Transverse colon (tissue), 4 donors: ENCODE measurements at regions not wholly inside any gene's neighbourhood (a gene's known extent, or its start where the extent isn't known, plus 50 kb on each side); places are given as distances from the start of the nearest gene placed in this dataset.

Source experiments
- DNase-seq: peaks from one replicate; pipeline ENCODE4 v3.0.0-alpha.2; 2019
- H3K27ac ChIP-seq, 4 donors: fragments of 200-600 bp; sonication (generic); 2 replicates each; pipeline ENCODE4 v1.5.1; 2016 to 2018; ENCODE audit warnings: inconsistent platforms in 4 of 4
- H3K27me3 ChIP-seq: fragments of 200-600 bp; sonication (generic); 2 replicates; pipeline ENCODE4 v1.5.1; 2017; ENCODE audit warnings: inconsistent platforms
- H3K36me3 ChIP-seq, 4 donors: fragments of 200-600 bp; sonication (generic); 2 replicates each; pipeline ENCODE4 v1.5.1; 2017 to 2019; ENCODE audit warnings: inconsistent platforms in 4 of 4
- H3K4me1 ChIP-seq, 4 donors: fragments of 200-600 bp; sonication (generic); 2 replicates each; pipeline ENCODE4 v1.5.1; 2017 to 2020; ENCODE audit warnings: inconsistent platforms in 4 of 4
- H3K4me3 ChIP-seq, 4 donors: fragments of 200-600 bp; sonication (generic); 1 replicate in 1 of 4; 2 replicates in 3 of 4; pipeline versions ENCODE4 v1.5.1 to v1.6.1; 2017 to 2019; ENCODE audit warnings: inconsistent platforms in 4 of 4
- H3K9me3 ChIP-seq, 2 donors: fragments of 200-600 bp; sonication (generic); 2 replicates each; pipeline ENCODE4 v1.5.1; 2017 to 2019; ENCODE audit warnings: inconsistent platforms in 2 of 2
- CTCF ChIP-seq, 5 experiments: fragments of 200-600 bp in 3 of 5; fragments of 450-650 bp in 2 of 5; sonication (generic) in 3 of 5; IDR thresholded peaks; 1 replicate in 2 of 5; 2 replicates in 3 of 5; pipeline ENCODE4 v1.5.1; 2016 to 2017; ENCODE audit warnings: antibody characterized with exemption in 5 of 5, inconsistent platforms in 3 of 5, mild to moderate bottlenecking in 2 of 5, moderate library complexity in 1 of 5
- EP300 ChIP-seq: sonication (generic); formaldehyde crosslinking; IDR thresholded peaks from one replicate; pipeline ENCODE4 v1.6.1; 2017; ENCODE audit warnings: antibody characterized with exemption, low read depth
- POLR2A ChIP-seq: fragments of 450-650 bp; IDR thresholded peaks from one replicate; pipeline ENCODE4 v1.6.1; 2016; ENCODE audit warnings: antibody characterized with exemption, mild to moderate bottlenecking, moderate library complexity
- POLR2AphosphoS5 ChIP-seq, 3 donors: sonication (generic); formaldehyde crosslinking; IDR thresholded peaks; one replicate each; pipeline ENCODE4 v1.6.1; 2016; ENCODE audit warnings: antibody characterized with exemption in 3 of 3
- WGBS, 2 donors: methylation state at CpG; one replicate each; pipeline ENCODE4 v1.1.5; 2018; ENCODE audit warnings: low coverage in 1 of 2; 5-methylcytosine and 5-hydroxymethylcytosine counted together
- in situ Hi-C, 4 donors: fragments of 200-750 bp; cut with MboI; loops; one replicate each; pipeline versions ENCODE4 v1.15.0 to v1.15.1; 2017; ENCODE audit warnings: low sequenced_read_pairs in 3 of 4, low pct_ligation_motif_present in 1 of 4, low pct_unique_long_range_greater_than_20kb in 1 of 4
- intact Hi-C: fragments of 100-400 bp; cut with DNase I; formaldehyde crosslinking; loops from one replicate; pipeline ENCODE4 v1.15.1; 2023; ENCODE audit warnings: low total_unique reads

- no peaks in the 10 kb centered on the region for H3K4me1 ChIP-seq
- no peak overlapping the region for H3K27ac ChIP-seq
- intact Hi-C loops (no loop called here), in situ Hi-C loops (loop anchor here (10.0 to 25.0 kb wide), 4 partner anchors 613 to 1163 kb away; no protein-coding TSS in a partner anchor)
- H3K27me3 ChIP-seq = no peaks in the 10 kb centered on the region
- H3K4me3 ChIP-seq = no peak overlapping the region
- no peak for DNase-seq
- TF ChIP-seq CTCF (IDR thresholded peaks at IDR 0.05) (peak; percentile 82 to 97 (median 93)), POLR2AphosphoS5 (IDR thresholded peaks at IDR 0.05) (no peak)
- H3K36me3 ChIP-seq = no peaks in the 10 kb centered on the region
- 0 to 50% methylated on average over 1 to 2 of the region's 2 CpGs for WGBS, 2 donors
- no peaks in the 10 kb centered on the region for H3K9me3 ChIP-seq
Measured at GRCh38 chr12:59149995-59150642, 229.8 kb upstream of the LRIG3 start.

- in situ Hi-C loops = no loop called here
- intact Hi-C loops = no loop called here
- no peak for TF ChIP-seq EP300
- TF ChIP-seq POLR2AphosphoS5 (IDR thresholded peaks at IDR 0.05) = no peak
- TF ChIP-seq POLR2A = no peak
- no peak for TF ChIP-seq CTCF (IDR thresholded peaks at IDR 0.05)
- Histone ChIP-seq H3K36me3 (no peaks in the 10 kb centered on the region), H3K9me3 (no peaks in the 10 kb centered on the region), H3K4me1 (no peaks in the 10 kb centered on the region), H3K4me3 (no peak overlapping the region), H3K27me3 (no peaks in the 10 kb centered on the region), H3K27ac (no peak overlapping the region)
- WGBS, 2 donors = 80 to 89% methylated on average over 1 of the region's 1 CpG
- no peak for DNase-seq
Measured at GRCh38 chr12:59147791-59148190, 227.5 kb upstream of the LRIG3 start.

- Histone ChIP-seq H3K4me3 (no peak overlapping the region), H3K36me3 (no peaks in the 10 kb centered on the region), H3K4me1 (no peaks in the 10 kb centered on the region), H3K27ac (no peak overlapping the region), H3K9me3 (no peaks in the 10 kb centered on the region), H3K27me3 (no peaks in the 10 kb centered on the region)
- TF ChIP-seq POLR2AphosphoS5 (IDR thresholded peaks at IDR 0.05) (no peak), POLR2A (no peak), EP300 (no peak), CTCF (IDR thresholded peaks at IDR 0.05) (no peak)
- 71 to 78% methylated on average over 2 to 4 of the region's 4 CpGs for WGBS, 2 donors
- intact Hi-C loops = no loop called here
- DNase-seq = no peak
- in situ Hi-C loops = no loop called here
Measured at GRCh38 chr12:59142183-59142790, 222.0 kb upstream of the LRIG3 start.

- Histone ChIP-seq H3K36me3 (no peaks in the 10 kb centered on the region), H3K27ac (no peak overlapping the region), H3K4me1 (no peaks in the 10 kb centered on the region), H3K4me3 (no peak overlapping the region), H3K9me3 (no peaks in the 10 kb centered on the region), H3K27me3 (no peaks in the 10 kb centered on the region)
- intact Hi-C loops = no loop called here
- TF ChIP-seq EP300 (no peak), POLR2A (no peak), POLR2AphosphoS5 (IDR thresholded peaks at IDR 0.05) (no peak), CTCF (IDR thresholded peaks at IDR 0.05) (no peak)
- WGBS, 2 donors = 0 to 25% methylated on average over 1 to 2 of the region's 2 CpGs
- no peak for DNase-seq
- in situ Hi-C loops = no loop called here
Measured at GRCh38 chr12:59134750-59135149, 214.4 kb upstream of the LRIG3 start.
